PFSK-1 (cell line): ENCODE measurements at regions not wholly inside any gene's neighbourhood (a gene's known extent, or its start where the extent isn't known, plus 50 kb on each side); places are given as distances from the start of the nearest gene placed in this dataset.

ENCODE experiments used
- REST ChIP-seq, 2 experiments: IDR thresholded peaks; 2 replicates each; pipeline versions ENCODE4 v1.6.1 to v1.8.0; 2011 to 2012; ENCODE audit warnings: low read depth in 2 of 2, low read length in 2 of 2, control low read depth in 1 of 2, inconsistent platforms in 1 of 2, mild to moderate bottlenecking in 1 of 2, moderate library complexity in 1 of 2; ENCODE audit not compliant: insufficient read depth in 1 of 2
- TAF1 ChIP-seq: IDR thresholded peaks from 2 replicates; pipeline ENCODE4 v1.6.1; 2012; ENCODE audit warnings: low read length, control low read depth, borderline replicate concordance; ENCODE audit not compliant: insufficient read depth

DNA sequence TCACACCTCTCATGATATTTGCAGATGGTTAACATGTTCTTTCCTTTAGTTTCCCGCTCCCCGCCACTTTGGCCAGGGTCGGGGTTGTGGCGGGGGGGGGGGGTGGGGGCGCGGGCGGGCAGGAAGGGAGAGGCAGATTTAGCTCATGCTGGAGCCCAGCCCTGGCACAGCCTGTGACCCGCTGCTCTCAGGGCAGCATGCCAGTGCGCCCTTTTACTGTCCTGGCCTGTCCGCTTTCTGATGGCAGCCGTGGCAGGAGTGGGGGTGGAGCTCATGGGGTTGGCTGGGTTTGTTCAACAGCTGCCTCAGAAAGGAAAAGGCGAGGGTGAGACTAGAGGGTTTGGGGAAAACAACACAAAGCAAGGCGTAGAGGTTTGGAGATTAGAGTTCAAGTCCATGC is 56.1 kb downstream of the TNP1 start:
- TF ChIP-seq TAF1: no peak
- TF ChIP-seq REST (IDR thresholded peaks at IDR 0.05; ENCODE audit: insufficient read depth in 1 of 2, low read depth in 2 of 2, low read length in 2 of 2): no peak
